ENCODE measurements at regions not wholly inside any gene's neighbourhood (a gene's known extent, or its start where the extent isn't known, plus 50 kb on each side); places are given as distances from the start of the nearest gene placed in this dataset.

DNA sequence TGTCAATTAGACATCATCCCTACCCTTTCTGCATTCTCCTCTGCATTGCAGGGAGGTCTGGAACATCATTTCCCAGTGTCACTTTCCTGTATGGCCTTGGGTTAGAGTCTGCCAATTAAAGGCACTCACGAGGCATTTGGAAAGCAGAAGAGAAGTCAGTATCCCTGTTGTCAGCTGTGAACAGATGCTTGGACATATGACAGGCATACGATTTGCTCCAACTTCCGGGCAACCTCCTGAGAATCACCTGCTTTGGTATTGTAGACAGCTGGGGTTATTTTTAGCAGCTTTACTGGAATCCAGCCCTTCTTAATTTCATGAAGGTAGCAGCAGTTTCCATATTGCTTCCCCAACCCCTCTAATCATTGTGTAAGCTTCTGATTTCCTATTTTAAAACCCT lies 88.7 kb upstream of the DHRS4 start:
- no peak overlapping the region for H3K4me3 ChIP-seq (replicated peaks; ENCODE audit: low read depth, low read length)
- DNase-seq (ENCODE audit: extremely low read depth, low read depth), result no peak
- TF ChIP-seq, protein P1, sequence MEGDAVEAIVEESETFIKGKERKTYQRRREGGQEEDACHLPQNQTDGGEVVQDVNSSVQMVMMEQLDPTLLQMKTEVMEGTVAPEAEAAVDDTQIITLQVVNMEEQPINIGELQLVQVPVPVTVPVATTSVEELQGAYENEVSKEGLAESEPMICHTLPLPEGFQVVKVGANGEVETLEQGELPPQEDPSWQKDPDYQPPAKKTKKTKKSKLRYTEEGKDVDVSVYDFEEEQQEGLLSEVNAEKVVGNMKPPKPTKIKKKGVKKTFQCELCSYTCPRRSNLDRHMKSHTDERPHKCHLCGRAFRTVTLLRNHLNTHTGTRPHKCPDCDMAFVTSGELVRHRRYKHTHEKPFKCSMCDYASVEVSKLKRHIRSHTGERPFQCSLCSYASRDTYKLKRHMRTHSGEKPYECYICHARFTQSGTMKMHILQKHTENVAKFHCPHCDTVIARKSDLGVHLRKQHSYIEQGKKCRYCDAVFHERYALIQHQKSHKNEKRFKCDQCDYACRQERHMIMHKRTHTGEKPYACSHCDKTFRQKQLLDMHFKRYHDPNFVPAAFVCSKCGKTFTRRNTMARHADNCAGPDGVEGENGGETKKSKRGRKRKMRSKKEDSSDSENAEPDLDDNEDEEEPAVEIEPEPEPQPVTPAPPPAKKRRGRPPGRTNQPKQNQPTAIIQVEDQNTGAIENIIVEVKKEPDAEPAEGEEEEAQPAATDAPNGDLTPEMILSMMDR (IDR thresholded peaks at IDR 0.05; ENCODE audit: low read depth, low read length, missing control alignments), result no peak

DNA sequence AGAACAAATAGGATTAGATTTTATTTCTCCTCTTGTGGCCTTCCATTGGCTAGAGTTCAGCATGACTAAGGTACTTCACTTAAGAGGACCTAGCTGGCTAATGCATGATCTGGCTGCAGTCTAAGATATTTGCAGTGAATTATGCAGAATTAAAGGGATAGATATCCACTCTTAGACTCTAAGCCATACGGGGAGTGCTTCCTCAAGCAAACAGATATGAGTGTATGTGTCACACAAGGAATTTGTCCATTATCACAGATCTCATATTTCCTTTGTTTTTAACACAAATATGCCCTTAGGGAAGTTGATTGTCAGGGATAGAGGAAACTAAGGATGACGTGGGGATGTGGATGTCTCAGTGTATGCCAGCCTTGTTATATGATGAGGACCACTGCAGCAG lies 88.1 kb upstream of the DHRS4 start:
- no peak overlapping the region for H3K4me3 ChIP-seq (replicated peaks; ENCODE audit: low read depth, low read length)
- no peak for DNase-seq (ENCODE audit: extremely low read depth, low read depth)
- TF ChIP-seq, protein P1 (IDR thresholded peaks at IDR 0.05; ENCODE audit: low read depth, low read length, missing control alignments), result no peak

DNA sequence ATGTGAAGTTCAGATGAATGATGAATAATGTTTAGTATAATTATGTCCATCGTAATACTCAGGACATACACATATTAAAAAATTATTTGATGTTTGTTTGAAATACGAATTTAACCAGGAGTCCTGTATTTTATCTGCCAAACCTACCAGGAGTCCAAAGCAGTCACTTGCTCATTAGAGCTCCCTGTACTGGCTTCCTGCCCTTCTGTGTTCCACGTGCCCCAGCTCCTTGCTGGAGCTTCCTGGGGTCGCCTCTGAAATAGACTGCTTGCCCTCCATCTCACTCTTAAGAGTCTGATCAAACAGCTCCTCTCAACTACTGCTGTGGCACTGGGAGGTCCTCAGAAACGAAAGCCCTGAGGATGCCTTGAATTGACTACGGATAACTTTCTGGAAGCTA lies 87.3 kb upstream of the DHRS4 start:
- no peak for DNase-seq (ENCODE audit: extremely low read depth, low read depth)

DNA sequence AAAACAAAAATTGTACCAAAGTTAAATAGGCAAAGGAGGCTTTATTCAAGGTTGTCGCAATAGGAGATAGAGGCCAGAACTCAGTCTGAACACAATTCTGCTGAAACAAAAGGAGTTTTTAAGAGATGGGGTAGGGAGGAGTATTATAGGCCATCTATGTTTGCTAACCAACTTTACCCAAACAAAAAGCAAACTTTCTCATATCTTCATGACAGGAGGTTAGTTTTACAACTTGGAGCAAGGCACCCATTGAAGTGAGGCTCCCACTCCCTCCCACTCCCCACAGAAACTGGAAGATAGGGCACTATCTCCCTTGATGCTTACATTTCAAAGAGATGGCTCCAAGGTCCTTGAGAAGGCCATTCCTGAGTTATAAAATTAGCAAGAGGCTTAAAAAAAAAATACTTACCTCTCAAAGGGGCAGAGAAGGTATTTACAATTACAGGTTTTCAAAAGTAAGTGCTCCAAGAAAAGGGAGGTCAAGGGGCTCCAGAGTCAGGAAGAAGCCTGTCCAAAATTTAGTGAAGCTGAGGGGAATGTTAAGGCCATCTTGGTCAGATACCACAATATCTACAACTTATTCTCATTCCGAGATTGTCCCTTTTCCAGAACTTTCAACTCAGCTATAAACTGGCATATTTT lies 84.4 kb upstream of the DHRS4 start:
- H3K4me3 ChIP-seq (replicated peaks; ENCODE audit: low read depth, low read length), result no peak overlapping the region
- no peak for DNase-seq (ENCODE audit: extremely low read depth, low read depth)
- TF ChIP-seq, protein P1 (IDR thresholded peaks at IDR 0.05; ENCODE audit: low read depth, low read length, missing control alignments), result no peak

More for the DNA sequence above, 87.3 kb upstream of the DHRS4 start:
- no peak overlapping the region for H3K4me3 ChIP-seq (replicated peaks; ENCODE audit: low read depth, low read length)
- TF ChIP-seq, protein P1 (IDR thresholded peaks at IDR 0.05; ENCODE audit: low read depth, low read length, missing control alignments), result no peak

DNA sequence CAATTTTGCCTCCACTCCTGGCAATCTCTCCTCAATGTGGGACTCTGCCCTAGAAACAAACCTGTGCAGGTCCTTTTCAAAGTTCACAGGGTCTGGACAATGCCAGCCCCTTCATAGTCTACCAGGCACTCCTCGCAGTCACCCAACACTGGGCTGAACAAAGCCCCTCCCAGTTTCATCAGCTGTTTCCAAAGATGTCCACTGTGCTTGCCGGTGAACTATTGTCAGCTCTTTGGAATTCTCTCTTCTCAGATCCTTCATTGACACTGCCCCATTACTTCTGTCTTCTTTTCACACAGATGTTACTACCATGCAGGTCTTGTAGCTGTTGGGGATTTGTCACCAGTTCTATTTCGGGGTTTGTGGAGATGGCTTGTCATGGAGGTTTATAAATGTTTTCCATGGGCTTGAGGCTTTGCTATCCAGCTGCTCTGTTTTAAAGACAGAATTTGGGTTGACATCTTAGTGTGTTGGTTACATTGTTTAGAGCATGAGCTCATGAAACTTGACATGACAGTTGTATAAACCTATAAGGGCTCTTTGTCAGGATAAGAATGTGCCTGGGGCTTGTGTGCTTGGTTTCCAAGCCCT lies 77.3 kb upstream of the DHRS4 start:
- H3K4me3 ChIP-seq (replicated peaks; ENCODE audit: low read depth, low read length), result no peak overlapping the region
- no peak for DNase-seq (ENCODE audit: extremely low read depth, low read depth)
- TF ChIP-seq, protein P1 (IDR thresholded peaks at IDR 0.05; ENCODE audit: low read depth, low read length, missing control alignments), result no peak

DNA sequence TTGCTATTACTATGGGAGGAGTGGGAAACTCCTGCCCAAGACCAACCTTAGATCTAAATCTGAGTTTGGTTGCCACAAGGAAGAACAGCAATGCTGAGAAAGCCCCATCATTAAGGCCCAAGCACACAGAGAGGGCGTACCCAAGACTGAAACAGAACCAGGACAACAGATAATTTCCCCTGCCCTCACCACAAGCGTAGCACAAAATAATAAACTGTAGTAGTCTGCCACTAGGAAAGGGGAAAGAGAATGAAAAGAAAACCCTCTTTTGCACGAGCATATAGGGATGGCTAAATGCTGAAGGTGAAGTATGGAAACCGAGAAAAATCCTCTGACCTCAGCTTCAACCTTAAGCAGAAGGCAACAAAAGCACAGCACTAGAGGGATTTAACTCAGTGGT lies 76.5 kb upstream of the DHRS4 start:
- DNase-seq (ENCODE audit: extremely low read depth, low read depth), result no peak
- no peak overlapping the region for H3K4me3 ChIP-seq (replicated peaks; ENCODE audit: low read depth, low read length)
- TF ChIP-seq, protein P1 (IDR thresholded peaks at IDR 0.05; ENCODE audit: low read depth, low read length, missing control alignments), result no peak
